Astrocyte of the cerebellum (primary cell): ENCODE measurements at regions not wholly inside any gene's neighbourhood (a gene's known extent, or its start where the extent isn't known, plus 50 kb on each side); places are given as distances from the start of the nearest gene placed in this dataset.

Experiments used
- DNase-seq: peaks from one replicate; pipeline ENCODE4 v3.0.0-alpha.2; 2011; ENCODE audit warnings: low read depth
- H3K4me3 ChIP-seq: 2 replicates; pipeline ENCODE4 v1.5.1; 2011; ENCODE audit warnings: mild to moderate bottlenecking, low read depth, low read length, moderate library complexity
- in situ Hi-C: cut with HindIII; loops from 2 replicates; pipeline ENCODE4 v1.10.0; 2017; ENCODE audit warnings: low sequenced_read_pairs
- TF ChIP-seq, protein P1 (sequence below): IDR thresholded peaks from 2 replicates; pipeline ENCODE4 v1.5.1; 2012; ENCODE audit warnings: low read length, low read depth, moderate library complexity, mild to moderate bottlenecking; ENCODE audit errors: missing control alignments

DNA sequence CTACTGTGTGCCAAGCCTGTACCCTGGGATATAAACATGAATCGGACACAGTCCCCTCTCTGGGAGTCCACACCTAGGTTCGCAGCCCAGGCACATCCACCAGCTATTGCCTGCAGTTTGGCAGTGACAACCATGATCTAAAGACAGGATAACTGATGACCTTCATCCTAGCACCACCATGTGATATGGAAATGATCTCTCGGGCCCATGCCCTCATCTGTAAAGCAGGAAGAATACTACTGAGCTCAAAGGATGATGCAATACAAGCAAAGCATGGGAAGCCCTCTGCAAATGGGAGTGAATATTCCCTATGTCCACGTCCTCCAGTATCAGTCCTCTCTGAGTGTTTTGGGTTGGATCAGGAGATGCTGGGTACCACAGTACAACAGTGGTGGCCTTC is 80.9 kb upstream of the MSX1 start:
- no peak overlapping the region for H3K4me3 ChIP-seq
- TF ChIP-seq, protein P1, sequence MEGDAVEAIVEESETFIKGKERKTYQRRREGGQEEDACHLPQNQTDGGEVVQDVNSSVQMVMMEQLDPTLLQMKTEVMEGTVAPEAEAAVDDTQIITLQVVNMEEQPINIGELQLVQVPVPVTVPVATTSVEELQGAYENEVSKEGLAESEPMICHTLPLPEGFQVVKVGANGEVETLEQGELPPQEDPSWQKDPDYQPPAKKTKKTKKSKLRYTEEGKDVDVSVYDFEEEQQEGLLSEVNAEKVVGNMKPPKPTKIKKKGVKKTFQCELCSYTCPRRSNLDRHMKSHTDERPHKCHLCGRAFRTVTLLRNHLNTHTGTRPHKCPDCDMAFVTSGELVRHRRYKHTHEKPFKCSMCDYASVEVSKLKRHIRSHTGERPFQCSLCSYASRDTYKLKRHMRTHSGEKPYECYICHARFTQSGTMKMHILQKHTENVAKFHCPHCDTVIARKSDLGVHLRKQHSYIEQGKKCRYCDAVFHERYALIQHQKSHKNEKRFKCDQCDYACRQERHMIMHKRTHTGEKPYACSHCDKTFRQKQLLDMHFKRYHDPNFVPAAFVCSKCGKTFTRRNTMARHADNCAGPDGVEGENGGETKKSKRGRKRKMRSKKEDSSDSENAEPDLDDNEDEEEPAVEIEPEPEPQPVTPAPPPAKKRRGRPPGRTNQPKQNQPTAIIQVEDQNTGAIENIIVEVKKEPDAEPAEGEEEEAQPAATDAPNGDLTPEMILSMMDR = no peak
- in situ Hi-C loops = no loop called here
- DNase-seq = no peak

DNA sequence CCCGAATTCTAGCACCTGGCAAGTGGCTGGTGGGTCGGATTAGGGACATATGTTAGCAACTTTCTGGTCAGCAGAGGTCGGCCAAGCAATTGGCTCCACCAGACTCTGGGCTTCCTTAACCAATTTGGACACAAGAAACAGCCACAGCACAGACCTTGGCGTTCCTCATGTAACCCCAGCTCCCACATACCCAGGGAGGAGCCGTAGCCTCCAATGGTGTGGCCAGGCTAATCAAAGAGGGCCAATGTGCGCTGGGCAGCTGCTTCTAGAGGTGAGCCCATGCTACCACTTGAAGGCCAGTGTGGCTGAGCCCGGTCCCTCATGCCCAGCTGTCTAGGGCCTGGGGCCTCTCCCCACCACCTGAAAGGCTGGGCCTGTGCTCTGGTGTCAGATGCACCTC is 82.5 kb upstream of the MSX1 start:
- no peak overlapping the region for H3K4me3 ChIP-seq
- DNase-seq = no peak
- in situ Hi-C loops = no loop called here
- TF ChIP-seq, protein P1 = no peak

DNA sequence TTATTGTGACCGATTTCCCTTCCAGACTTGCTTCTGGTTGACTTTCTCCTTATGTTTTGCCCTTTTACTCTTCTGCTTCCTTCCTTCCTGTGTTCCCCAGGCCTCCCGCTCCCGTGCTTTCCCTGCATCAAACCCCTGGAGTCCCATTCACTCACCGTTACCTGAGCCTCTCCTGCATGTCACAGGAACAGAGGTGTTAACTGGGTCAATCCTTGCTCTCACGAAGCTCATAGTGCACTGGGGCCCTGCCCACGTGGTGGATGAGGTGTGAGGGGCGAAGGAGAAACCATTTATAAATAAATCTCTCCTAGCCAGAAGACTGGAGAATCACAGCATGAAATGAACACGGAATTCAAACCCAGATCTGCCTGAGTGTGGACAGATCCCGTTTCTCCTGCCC is 83.1 kb upstream of the MSX1 start:
- TF ChIP-seq, protein P1 = no peak
- no peak overlapping the region for H3K4me3 ChIP-seq
- DNase-seq = no peak
- in situ Hi-C loops = no loop called here

DNA sequence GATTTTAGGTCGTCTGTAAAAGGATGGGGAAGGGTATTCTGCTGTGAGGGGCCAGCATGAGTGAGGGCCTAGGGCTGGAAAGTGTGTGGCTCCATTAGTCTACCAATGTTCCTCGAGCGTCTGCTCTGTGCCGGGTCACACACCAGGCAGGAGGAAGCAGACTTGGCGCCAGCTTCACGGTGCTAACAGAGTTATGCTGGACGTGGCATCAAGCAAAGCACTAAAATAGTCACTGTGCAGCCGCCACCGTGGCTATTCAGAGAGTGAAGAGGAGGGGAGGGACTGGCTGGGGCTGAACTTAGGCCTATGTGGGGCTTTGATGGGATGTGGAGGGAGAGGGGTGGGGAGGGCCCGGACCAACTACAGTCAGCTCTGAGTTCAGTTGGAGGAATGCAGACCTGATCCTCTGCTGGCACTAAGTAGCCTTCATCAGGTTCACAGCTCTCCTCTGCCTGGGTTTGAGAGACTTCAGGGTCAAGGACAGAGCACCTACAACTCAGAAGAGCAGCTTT is 83.9 kb upstream of the MSX1 start:
- in situ Hi-C loops = no loop called here
- no peak for DNase-seq
- H3K4me3 ChIP-seq = no peak overlapping the region
- TF ChIP-seq, protein P1 = no peak

DNA sequence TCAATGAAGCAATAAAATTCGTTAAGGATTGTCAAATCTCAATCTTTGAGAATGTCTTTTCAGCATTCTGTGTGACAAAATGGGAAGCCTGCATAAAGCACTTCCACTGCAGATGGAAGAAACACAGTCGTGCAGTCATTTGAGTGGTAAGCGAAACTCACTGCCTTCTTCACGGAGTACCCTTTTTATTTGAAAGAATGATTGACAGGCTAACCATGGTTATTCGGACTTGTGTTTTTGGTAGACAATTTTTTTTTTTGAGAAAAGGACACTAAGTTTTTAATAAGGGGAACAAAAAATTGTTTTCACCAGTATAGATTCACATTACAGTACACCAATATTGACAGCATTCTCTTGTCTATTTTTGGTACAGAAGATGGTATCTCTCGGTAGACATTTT is 86.9 kb upstream of the MSX1 start:
- no peak for DNase-seq
- H3K4me3 ChIP-seq = no peak overlapping the region
- TF ChIP-seq, protein P1 = no peak
- in situ Hi-C loops = no loop called here

DNA sequence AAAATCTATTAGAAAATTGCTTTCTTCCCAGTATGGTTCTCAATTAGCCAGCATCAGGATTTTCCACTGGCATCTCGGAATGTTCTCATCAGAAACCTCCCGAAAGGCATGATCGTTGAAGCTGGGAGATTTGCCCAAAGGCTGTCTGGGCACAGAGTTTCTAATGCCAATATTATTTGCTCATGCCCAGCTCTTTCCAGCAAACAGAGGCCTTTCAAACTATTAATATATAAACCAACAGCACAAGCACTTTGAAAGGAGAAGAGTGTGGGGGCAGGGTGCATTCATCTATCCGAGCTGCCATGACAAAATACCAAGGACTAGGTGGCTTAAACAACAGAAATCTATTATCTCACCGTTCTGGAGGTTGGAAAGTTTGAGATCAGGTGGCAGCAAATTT is 88.3 kb upstream of the MSX1 start:
- no peak overlapping the region for H3K4me3 ChIP-seq
- TF ChIP-seq, protein P1 = no peak
- no peak for DNase-seq
- in situ Hi-C loops = no loop called here

DNA sequence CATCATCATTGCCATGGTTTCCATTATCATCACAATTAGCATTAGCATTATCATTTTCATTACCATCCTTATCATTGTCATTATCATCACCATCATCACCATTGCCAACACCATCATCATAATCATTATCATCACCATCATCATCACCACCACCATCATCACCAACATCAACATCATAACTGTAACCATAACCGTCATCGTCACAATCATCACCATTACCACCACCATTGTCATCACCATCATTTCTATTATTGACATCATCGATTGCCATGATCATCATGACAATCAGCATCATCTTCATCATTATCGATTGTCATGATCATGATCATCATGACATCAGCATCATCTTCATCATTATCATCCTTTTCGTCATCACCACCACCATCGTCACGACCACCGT is 88.9 kb upstream of the MSX1 start:
- TF ChIP-seq, protein P1 = no peak
- in situ Hi-C loops = no loop called here
- DNase-seq = no peak
- no peak overlapping the region for H3K4me3 ChIP-seq
